H9 (cell line): ENCODE measurements at regions not wholly inside any gene's neighbourhood (a gene's known extent, or its start where the extent isn't known, plus 50 kb on each side); places are given as distances from the start of the nearest gene placed in this dataset.

ENCODE experiments used
- DNase-seq: peaks from one replicate; pipeline ENCODE4 v3.0.0-alpha.2; 2017
- H2AFZ ChIP-seq: one replicate; pipeline ENCODE4 v1.6.1; 2013; ENCODE audit warnings: mild to moderate bottlenecking, low read length, control low read depth, moderate library complexity
- H2AK5ac ChIP-seq: 2 replicates; pipeline ENCODE4 v1.6.1; 2013; ENCODE audit warnings: low read length, control low read depth, mixed read lengths; ENCODE audit not compliant: insufficient read length
- H2BK120ac ChIP-seq: one replicate; pipeline ENCODE4 v1.6.1; 2013; ENCODE audit warnings: low read depth, mild to moderate bottlenecking, low read length, control low read depth, inconsistent platforms; ENCODE audit not compliant: poor library complexity, severe bottlenecking
- H2BK12ac ChIP-seq: 2 replicates; pipeline ENCODE4 v1.6.1; 2013; ENCODE audit warnings: low read length, control low read depth, mixed read lengths, low read depth; ENCODE audit not compliant: insufficient read length
- H2BK15ac ChIP-seq: 2 replicates; pipeline ENCODE4 v1.6.1; 2013; ENCODE audit warnings: low read depth, low read length, control low read depth
- H2BK20ac ChIP-seq: one replicate; pipeline ENCODE4 v1.6.1; 2013; ENCODE audit warnings: low read depth, mild to moderate bottlenecking, low read length, control low read depth, inconsistent platforms; ENCODE audit not compliant: poor library complexity, severe bottlenecking
- H2BK5ac ChIP-seq: 2 replicates; pipeline ENCODE4 v1.6.1; 2013; ENCODE audit warnings: low read length, control low read depth, mixed read lengths; ENCODE audit not compliant: insufficient read length
- H3K14ac ChIP-seq: 2 replicates; pipeline ENCODE4 v1.6.1; 2013; ENCODE audit warnings: low read length, control low read depth; ENCODE audit not compliant: insufficient read depth
- H3K18ac ChIP-seq: 2 replicates; pipeline ENCODE4 v1.6.1; 2013; ENCODE audit warnings: low read depth, mild to moderate bottlenecking, mixed read lengths, low read length, control low read depth; ENCODE audit not compliant: insufficient read length
- H3K23ac ChIP-seq: 2 replicates; pipeline ENCODE4 v1.6.1; 2013; ENCODE audit warnings: low read length, control low read depth, mixed read lengths, low read depth; ENCODE audit not compliant: insufficient read length
- H3K23me2 ChIP-seq: 2 replicates; pipeline ENCODE4 v1.6.1; 2013; ENCODE audit warnings: low read depth, mild to moderate bottlenecking, mixed read lengths, low read length, control low read depth; ENCODE audit not compliant: insufficient read length, poor library complexity, severe bottlenecking
- H3K27ac ChIP-seq: 2 replicates; pipeline ENCODE4 v1.5.1; 2013; ENCODE audit warnings: low read length, control low read depth, mixed read lengths, low read depth; ENCODE audit not compliant: insufficient read length
- H3K27me3 ChIP-seq: 2 replicates; pipeline ENCODE4 v1.6.1; 2013; ENCODE audit warnings: low read length, control low read depth, inconsistent platforms; ENCODE audit not compliant: insufficient read depth
- H3K4ac ChIP-seq: 2 replicates; pipeline ENCODE4 v1.6.1; 2013; ENCODE audit warnings: low read depth, mild to moderate bottlenecking, control low read depth, inconsistent platforms, low read length, moderate library complexity
- H3K4me1 ChIP-seq: 2 replicates; pipeline ENCODE4 v1.6.1; 2013; ENCODE audit warnings: low read length, control low read depth, inconsistent platforms; ENCODE audit not compliant: insufficient read depth
- H3K4me2 ChIP-seq: 2 replicates; pipeline ENCODE4 v1.6.1; 2013; ENCODE audit warnings: low read length, control low read depth, mixed read lengths; ENCODE audit not compliant: insufficient read length, insufficient read depth
- H3K56ac ChIP-seq: 2 replicates; pipeline ENCODE4 v1.6.1; 2013; ENCODE audit warnings: low read depth, mild to moderate bottlenecking, mixed read lengths, low read length, control low read depth; ENCODE audit not compliant: insufficient read length
- H3K79me1 ChIP-seq: 2 replicates; pipeline ENCODE4 v1.6.1; 2013; ENCODE audit warnings: low read depth, mild to moderate bottlenecking, moderate library complexity, low read length, control low read depth, inconsistent platforms; ENCODE audit not compliant: insufficient read depth, poor library complexity, severe bottlenecking
- H3K79me2 ChIP-seq: 2 replicates; pipeline ENCODE4 v1.6.1; 2013; ENCODE audit warnings: low read length, control low read depth, inconsistent platforms; ENCODE audit not compliant: insufficient read depth
- H3K9ac ChIP-seq: 2 replicates; pipeline ENCODE4 v1.6.1; 2013; ENCODE audit warnings: low read length, control low read depth, mixed read lengths; ENCODE audit not compliant: insufficient read length; ENCODE audit errors: extremely low read depth
- H3K9me3 ChIP-seq: one replicate; pipeline ENCODE4 v1.6.1; 2013; ENCODE audit warnings: low read depth, low read length, inconsistent platforms; ENCODE audit not compliant: control insufficient read depth
- H3T11ph ChIP-seq: one replicate; pipeline ENCODE4 v1.6.1; 2013; ENCODE audit warnings: mild to moderate bottlenecking, low read length, control low read depth, inconsistent platforms
- H4K20me1 ChIP-seq: one replicate; pipeline ENCODE4 v1.6.1; 2013; ENCODE audit not compliant: control insufficient read depth, insufficient read length, insufficient read depth
- H4K5ac ChIP-seq: 2 replicates; pipeline ENCODE4 v1.6.1; 2013; ENCODE audit warnings: low read depth, mild to moderate bottlenecking, mixed read lengths, low read length, control low read depth; ENCODE audit not compliant: insufficient read length
- H4K8ac ChIP-seq: replicated peaks from 2 replicates; pipeline ENCODE4 v1.6.1; 2013; ENCODE audit warnings: low read length, control low read depth, mixed read lengths, low read depth; ENCODE audit not compliant: insufficient read length
- H4K91ac ChIP-seq: 2 replicates; pipeline ENCODE4 v1.6.1; 2013; ENCODE audit warnings: low read depth, mild to moderate bottlenecking, moderate library complexity, mixed read lengths, low read length, control low read depth; ENCODE audit not compliant: insufficient read length
- H3K27ac Mint-ChIP-seq, 3 experiments: 2 replicates in 2 of 3; 3 replicates in 1 of 3; pipeline ENCODE4 v1.8.0; 2020 to 2021; ENCODE audit warnings: mixed read lengths in 3 of 3, mild to moderate bottlenecking in 1 of 3, moderate library complexity in 1 of 3
- H3K27me3 Mint-ChIP-seq: 2 replicates; pipeline ENCODE4 v1.8.0; 2021; ENCODE audit warnings: low read depth, mild to moderate bottlenecking, moderate library complexity, mixed read lengths
- H3K36me3 Mint-ChIP-seq, 3 experiments: 2 replicates in 2 of 3; 3 replicates in 1 of 3; pipeline ENCODE4 v1.8.0; 2020 to 2021; ENCODE audit warnings: low read depth in 3 of 3, mixed read lengths in 3 of 3; ENCODE audit not compliant: insufficient read depth in 1 of 3
- H3K4me1 Mint-ChIP-seq, 2 experiments: 2 replicates each; pipeline ENCODE4 v1.8.0; 2020; ENCODE audit warnings: mixed read lengths in 2 of 2
- H3K4me3 Mint-ChIP-seq, 2 experiments: 2 replicates in 1 of 2; 3 replicates in 1 of 2; pipeline ENCODE4 v1.8.0; 2020 to 2021; ENCODE audit warnings: mild to moderate bottlenecking in 2 of 2, mixed read lengths in 2 of 2, moderate library complexity in 1 of 2
- H3K9me3 Mint-ChIP-seq, 2 experiments: 2 replicates in 1 of 2; 3 replicates in 1 of 2; pipeline ENCODE4 v1.8.0; 2020; ENCODE audit warnings: mild to moderate bottlenecking in 2 of 2, mixed read lengths in 2 of 2, moderate library complexity in 1 of 2
- WGBS: extraction: QIAGEN DNeasy Blood & Tissue Kit; methylation state at CpG from one replicate; pipeline ENCODE4 v1.1.7; 2013; ENCODE audit warnings: missing lambda C conversion rate, low lambda C conversion rate, mixed read lengths; ENCODE audit not compliant: insufficient read length; ENCODE audit errors: extremely low coverage; 5-methylcytosine and 5-hydroxymethylcytosine counted together
- TF ChIP-seq, protein P1 (sequence below): fragments of 200-600 bp; sonication (generic); conservative IDR thresholded peaks from 3 replicates; pipeline ENCODE4 v1.8.0; 2021; ENCODE audit warnings: antibody characterized with exemption, mild to moderate bottlenecking

DNA sequence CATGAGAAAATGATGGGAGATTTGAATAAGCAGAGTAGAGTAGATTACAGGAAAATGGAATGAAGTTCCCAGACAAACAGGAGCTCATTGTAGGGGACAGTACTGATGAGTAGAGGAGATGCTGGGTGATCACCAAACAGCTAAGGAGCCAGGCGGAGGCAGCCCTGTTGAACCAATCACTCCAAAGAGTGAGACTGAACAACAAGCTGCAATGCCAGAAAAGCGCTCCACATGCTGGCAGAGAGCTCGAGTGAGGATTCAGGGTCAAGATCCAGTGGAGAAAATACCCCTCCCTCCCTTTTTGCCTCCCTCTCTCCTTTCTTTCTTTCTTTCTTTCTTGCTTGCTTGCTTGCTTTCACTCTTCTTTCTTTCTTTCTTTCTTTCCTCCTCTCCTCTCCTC, 133.3 kb downstream of the PFKFB3 start:
- Histone ChIP-seq H2BK12ac (no peak overlapping the region), H3K9ac (no peak overlapping the region), H3K14ac (no peak overlapping the region), H2AK5ac (no peak overlapping the region), H3K23ac (no peak overlapping the region), H4K8ac (no peak overlapping the region), H3K9me3 (no peaks in the 10 kb centered on the region), H3K27me3 (no peaks in the 10 kb centered on the region), H2AFZ (no peak overlapping the region), H2BK120ac (no peak overlapping the region), H3K18ac (no peak overlapping the region), H4K5ac (no peak overlapping the region), H3K4me1 (no peaks in the 10 kb centered on the region; the same call in 1 of the 2 replicates), H3K27ac (no peak overlapping the region), H3K56ac (no peak overlapping the region), H3K23me2 (no peaks in the 10 kb centered on the region), H4K20me1 (no peaks in the 10 kb centered on the region), H2BK20ac (no peak overlapping the region), H3K4ac (no peak overlapping the region), H3K79me1 (no peaks in the 10 kb centered on the region), H4K91ac (no peak overlapping the region), H2BK15ac (no peak overlapping the region), H3K4me2 (no peak overlapping the region), H3T11ph (no peak overlapping the region), H2BK5ac (no peak overlapping the region), H3K79me2 (no peaks in the 10 kb centered on the region)
- DNase-seq: no peak
- peaks cover 10 to 16% (median 10%) of the 10 kb centered on the region in 3 experiments for H3K36me3 Mint-ChIP-seq
- peaks cover 11 to 13% of the 10 kb centered on the region in 2 experiments for H3K9me3 Mint-ChIP-seq
- TF ChIP-seq, protein P1, sequence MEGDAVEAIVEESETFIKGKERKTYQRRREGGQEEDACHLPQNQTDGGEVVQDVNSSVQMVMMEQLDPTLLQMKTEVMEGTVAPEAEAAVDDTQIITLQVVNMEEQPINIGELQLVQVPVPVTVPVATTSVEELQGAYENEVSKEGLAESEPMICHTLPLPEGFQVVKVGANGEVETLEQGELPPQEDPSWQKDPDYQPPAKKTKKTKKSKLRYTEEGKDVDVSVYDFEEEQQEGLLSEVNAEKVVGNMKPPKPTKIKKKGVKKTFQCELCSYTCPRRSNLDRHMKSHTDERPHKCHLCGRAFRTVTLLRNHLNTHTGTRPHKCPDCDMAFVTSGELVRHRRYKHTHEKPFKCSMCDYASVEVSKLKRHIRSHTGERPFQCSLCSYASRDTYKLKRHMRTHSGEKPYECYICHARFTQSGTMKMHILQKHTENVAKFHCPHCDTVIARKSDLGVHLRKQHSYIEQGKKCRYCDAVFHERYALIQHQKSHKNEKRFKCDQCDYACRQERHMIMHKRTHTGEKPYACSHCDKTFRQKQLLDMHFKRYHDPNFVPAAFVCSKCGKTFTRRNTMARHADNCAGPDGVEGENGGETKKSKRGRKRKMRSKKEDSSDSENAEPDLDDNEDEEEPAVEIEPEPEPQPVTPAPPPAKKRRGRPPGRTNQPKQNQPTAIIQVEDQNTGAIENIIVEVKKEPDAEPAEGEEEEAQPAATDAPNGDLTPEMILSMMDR: no peak
- H3K27ac Mint-ChIP-seq: peak overlapping the region in 2 of 3 experiments; percentile 18 to 75; a peak in 2 of 7 replicates
- no peaks in the 10 kb centered on the region; the same call in 1 of the 2 replicates for H3K27me3 Mint-ChIP-seq
- WGBS: no CpG with 5 or more reads among the region's 3 CpGs
- no peak overlapping the region for H3K4me3 Mint-ChIP-seq
- H3K4me1 Mint-ChIP-seq: peaks cover 2 to 3% of the 10 kb centered on the region in 2 experiments; a peak in 1 of 4 replicates
